Natural killer cell treated with Interleukin-12 subunit alpha and Interleukin-12 subunit beta and Interleukin-15 and Interleukin-18, amount 100 ng/mL, for 72 hours (primary cell): ENCODE measurements at regions not wholly inside any gene's neighbourhood (a gene's known extent, or its start where the extent isn't known, plus 50 kb on each side); places are given as distances from the start of the nearest gene placed in this dataset.
"Not testable (repeated sequence)": the region's sequence is repeated elsewhere in the genome, so short reads cannot be mapped to it uniquely, and the experiment has no call there.

Experiments
- ATAC-seq, 2 donors: fragments of 150-1000 bp; cut with Tn5 transposase in 1 of 2; sonication (Bioruptor Pico), chemical (Tn5 transposase) in 1 of 2; 2 replicates each; pipeline ENCODE4 v1.10.0; 2021
- DNase-seq: peaks from one replicate; pipeline ENCODE4 v3.0.0; 2022; ENCODE audit warnings: low spot score
- H3K27ac Mint-ChIP-seq, 2 donors: 1 replicate in 1 of 2; 2 replicates in 1 of 2; pipeline ENCODE4 v1.8.0; 2022; ENCODE audit warnings: mixed read lengths in 2 of 2, mild to moderate bottlenecking in 1 of 2, moderate library complexity in 1 of 2
- H3K27me3 Mint-ChIP-seq, 2 donors: 1 replicate in 1 of 2; 2 replicates in 1 of 2; pipeline ENCODE4 v1.8.0; 2022; ENCODE audit warnings: mixed read lengths in 2 of 2
- H3K36me3 Mint-ChIP-seq: one replicate; pipeline ENCODE4 v1.8.0; 2022; ENCODE audit warnings: mixed read lengths
- H3K4me1 Mint-ChIP-seq, 2 donors: 1 replicate in 1 of 2; 2 replicates in 1 of 2; pipeline ENCODE4 v1.8.0; 2022; ENCODE audit warnings: low read depth in 2 of 2, mixed read lengths in 2 of 2, mild to moderate bottlenecking in 1 of 2
- H3K4me3 Mint-ChIP-seq: one replicate; pipeline ENCODE4 v1.8.0; 2022; ENCODE audit warnings: mixed read lengths
- H3K9me3 Mint-ChIP-seq: 2 replicates; pipeline ENCODE4 v1.8.0; 2022; ENCODE audit warnings: mixed read lengths

DNA sequence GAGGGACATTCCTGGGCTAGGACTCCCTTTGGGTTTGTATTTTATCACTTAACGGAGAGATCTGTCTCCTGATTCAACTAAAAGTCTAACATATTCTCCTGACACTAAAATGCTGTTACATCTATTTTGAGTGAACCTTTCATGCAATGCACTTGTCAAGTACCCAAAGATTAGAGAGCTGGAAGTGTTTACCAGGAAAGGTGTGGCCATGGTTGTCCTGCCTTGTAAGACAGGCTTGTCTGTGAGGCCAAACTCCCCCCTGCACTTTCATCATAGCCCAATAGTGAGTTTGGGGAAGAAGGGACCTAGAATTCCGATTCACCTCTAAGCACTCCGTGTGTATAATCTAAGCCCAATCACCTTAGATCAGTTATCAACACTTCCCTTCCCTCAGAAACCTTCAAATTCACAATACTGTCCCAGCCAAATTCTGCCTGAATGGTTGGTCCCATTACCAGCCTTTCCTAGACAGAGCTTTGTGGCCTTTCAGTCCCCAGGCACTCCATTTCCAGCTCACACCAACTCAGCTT, 162.6 kb upstream of the NAMPT start:
- no peak for ATAC-seq
- Mint-ChIP-seq H3K27ac (peak overlapping the region in 1 of 2 donors; percentile 4), H3K27me3 (peaks cover 19 to 27% of the 10 kb centered on the region in 2 donors), H3K4me3 (no peak overlapping the region), H3K9me3 (peaks cover 10% of the 10 kb centered on the region), H3K4me1 (peaks cover 5 to 22% of the 10 kb centered on the region in 2 donors), H3K36me3 (peaks cover 9% of the 10 kb centered on the region)
- no peak for DNase-seq

GRCh38 chr7:106445366-106445765, 160.6 kb upstream of the NAMPT start:
- not testable (repeated sequence) for ATAC-seq, DNase-seq, H3K36me3 Mint-ChIP-seq

GRCh38 chr7:106444068-106444655, 159.4 kb upstream of the NAMPT start:
- H3K27ac Mint-ChIP-seq: no peak overlapping the region
- ATAC-seq: no peak
- H3K4me3 Mint-ChIP-seq: no peak overlapping the region

More at GRCh38 chr7:106445366-106445765, 160.6 kb upstream of the NAMPT start:
- Mint-ChIP-seq H3K27ac (peak overlapping the region in 1 of 2 donors; percentile 36), H3K27me3 (peaks cover 20 to 39% of the 10 kb centered on the region in 2 donors), H3K4me1 (peaks cover 5 to 13% of the 10 kb centered on the region in 2 donors)
- H3K9me3 Mint-ChIP-seq, H3K4me3 Mint-ChIP-seq: not testable (repeated sequence)

GRCh38 chr7:106443156-106443555, 158.4 kb upstream of the NAMPT start:
- H3K27me3 Mint-ChIP-seq: peaks cover 25 to 46% of the 10 kb centered on the region in 2 donors
- H3K36me3 Mint-ChIP-seq: peaks cover 13% of the 10 kb centered on the region
- DNase-seq: no peak
- no peak for ATAC-seq
- no peak overlapping the region for H3K27ac Mint-ChIP-seq
- no peak overlapping the region for H3K4me3 Mint-ChIP-seq
- peaks cover 5% of the 10 kb centered on the region for H3K9me3 Mint-ChIP-seq
- peaks cover 0 to 4% of the 10 kb centered on the region in 2 donors for H3K4me1 Mint-ChIP-seq

More at GRCh38 chr7:106444068-106444655, 159.4 kb upstream of the NAMPT start:
- Mint-ChIP-seq H3K9me3 (peaks cover 5% of the 10 kb centered on the region), H3K4me1 (peaks cover 0 to 5% of the 10 kb centered on the region in 2 donors), H3K36me3 (peaks cover 13% of the 10 kb centered on the region), H3K27me3 (peaks cover 25 to 46% of the 10 kb centered on the region in 2 donors)
- DNase-seq: no peak

DNA sequence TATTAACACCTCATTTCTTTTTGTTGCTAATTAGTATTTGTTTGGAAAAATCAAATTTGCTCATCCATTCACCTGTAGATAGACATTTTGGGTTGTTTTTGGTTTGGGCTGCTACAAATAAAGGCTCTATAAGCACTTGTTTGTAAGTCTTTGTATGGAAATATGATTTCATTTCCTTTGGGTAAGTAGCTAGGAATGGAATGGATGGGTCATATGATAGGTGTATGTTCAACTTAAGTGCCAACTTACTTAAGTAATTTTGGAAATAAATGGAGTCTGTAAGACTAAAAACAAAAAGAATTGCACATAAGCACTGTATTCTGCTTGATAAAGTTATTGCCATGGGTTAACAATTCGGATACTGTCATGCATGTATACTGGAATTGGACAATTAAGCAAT, 157.7 kb upstream of the NAMPT start:
- H3K4me1 Mint-ChIP-seq: peaks cover 0 to 2% of the 10 kb centered on the region in 2 donors
- H3K9me3 Mint-ChIP-seq: peaks cover 5% of the 10 kb centered on the region
- no peak overlapping the region for H3K4me3 Mint-ChIP-seq
- no peak overlapping the region for H3K27ac Mint-ChIP-seq
- H3K36me3 Mint-ChIP-seq: peaks cover 18% of the 10 kb centered on the region
- H3K27me3 Mint-ChIP-seq: peaks cover 25 to 46% of the 10 kb centered on the region in 2 donors
- no peak for ATAC-seq
- DNase-seq: no peak

GRCh38 chr7:106441343-106441742, 156.6 kb upstream of the NAMPT start:
- peaks cover 18% of the 10 kb centered on the region for H3K36me3 Mint-ChIP-seq
- not testable (repeated sequence) for ATAC-seq, DNase-seq, H3K4me3 Mint-ChIP-seq, H3K9me3 Mint-ChIP-seq, H3K4me1 Mint-ChIP-seq, H3K27ac Mint-ChIP-seq
- H3K27me3 Mint-ChIP-seq: peaks cover 25 to 46% of the 10 kb centered on the region in 2 donors

DNA sequence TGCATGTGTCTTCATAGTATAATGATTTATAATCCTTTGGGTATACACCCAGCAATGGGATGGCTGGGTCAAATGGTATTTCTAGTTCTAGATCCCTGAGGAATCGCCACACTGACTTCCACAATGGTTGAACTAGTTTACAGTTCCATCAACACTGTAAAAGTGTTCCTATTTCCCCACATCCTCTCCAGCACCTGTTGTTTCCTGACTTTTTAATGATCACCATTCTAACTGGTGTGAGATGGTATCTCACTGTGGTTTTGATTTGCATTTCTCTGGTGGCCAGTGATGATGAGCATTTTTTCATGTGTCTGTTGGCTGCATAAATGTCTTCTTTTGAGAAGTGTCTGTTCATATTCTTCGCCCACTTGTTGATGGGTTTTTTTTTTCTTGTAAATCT, 152.2 kb upstream of the NAMPT start:
- Mint-ChIP-seq H3K36me3 (peaks cover 18% of the 10 kb centered on the region), H3K27ac (peak overlapping the region; percentile 45 to 75), H3K27me3 (peaks cover 15 to 26% of the 10 kb centered on the region in 2 donors), H3K4me1 (peaks cover 11 to 18% of the 10 kb centered on the region in 2 donors)
- not testable (repeated sequence) for ATAC-seq, H3K4me3 Mint-ChIP-seq, H3K9me3 Mint-ChIP-seq, DNase-seq

DNA sequence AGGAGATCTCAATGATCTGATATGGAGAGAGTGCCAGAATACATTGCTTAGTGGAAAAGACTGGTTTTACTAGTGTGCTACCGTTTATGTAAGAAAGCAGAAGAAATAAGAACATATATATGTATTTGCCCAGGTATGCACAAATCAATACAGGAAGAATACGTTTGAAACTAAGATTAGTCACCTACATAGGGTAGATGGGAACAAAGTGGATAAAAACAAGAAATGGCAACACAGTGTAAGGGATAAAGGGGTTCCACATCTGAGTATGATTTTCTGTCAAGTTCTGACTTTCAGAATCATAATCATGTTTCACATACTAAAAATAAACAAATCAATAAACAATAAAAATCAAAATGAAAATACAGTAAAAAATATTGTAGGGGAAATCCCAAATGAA, 148.6 kb upstream of the NAMPT start:
- Mint-ChIP-seq H3K4me1 (peaks cover 27 to 30% of the 10 kb centered on the region in 2 donors), H3K27ac (peak overlapping the region in 1 of 2 donors; percentile 23), H3K36me3 (peaks cover 15% of the 10 kb centered on the region), H3K27me3 (peaks cover 0 to 20% of the 10 kb centered on the region in 2 donors), H3K4me3 (no peak overlapping the region), H3K9me3 (peaks cover 3% of the 10 kb centered on the region)
- no peak for DNase-seq
- no peak for ATAC-seq

DNA sequence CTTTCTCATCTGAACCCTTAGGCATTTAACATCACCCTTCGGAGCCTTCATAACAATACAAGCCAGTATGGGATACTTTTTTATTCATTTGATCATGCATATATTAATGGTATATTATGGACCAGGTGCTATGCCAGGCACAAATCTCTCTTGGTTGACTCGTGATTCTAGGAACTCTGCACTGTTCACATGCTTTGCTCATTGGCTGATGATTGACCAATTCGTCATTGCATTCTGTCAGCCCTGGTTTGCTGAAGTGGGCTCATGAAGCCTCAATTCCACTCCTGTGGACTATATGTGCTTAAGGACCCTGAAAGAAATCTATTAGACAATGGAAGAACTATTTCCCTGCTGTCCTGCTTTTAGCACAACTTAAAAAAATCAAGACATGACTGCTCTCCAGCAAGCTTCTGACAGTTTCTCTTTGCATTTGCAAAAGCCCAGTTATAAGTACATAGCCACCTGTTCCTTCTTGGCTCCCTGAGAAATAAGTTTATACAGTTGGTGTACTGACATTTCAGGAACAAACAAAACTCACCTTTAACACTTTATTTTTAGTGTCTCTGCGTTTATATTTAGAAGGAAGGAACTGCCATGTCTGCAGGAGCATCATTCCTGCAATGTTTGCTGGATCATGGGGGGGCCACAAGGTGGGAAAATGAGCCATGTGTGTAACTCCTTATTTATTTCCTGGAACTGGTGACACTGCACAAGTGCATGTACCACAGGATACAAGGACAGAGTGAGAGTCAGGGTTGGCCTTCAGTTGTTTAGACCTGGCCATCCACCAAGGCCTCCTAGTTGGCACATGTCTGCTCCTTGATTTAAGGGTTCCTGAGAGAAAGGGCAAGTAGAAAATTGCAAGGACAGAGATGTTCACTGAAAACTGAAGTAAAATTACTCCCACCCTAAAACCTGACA, 146.0 kb upstream of the NAMPT start:
- H3K4me1 Mint-ChIP-seq: peaks cover 41 to 48% of the 10 kb centered on the region in 2 donors
- H3K36me3 Mint-ChIP-seq: peaks cover 24% of the 10 kb centered on the region
- no peak for ATAC-seq
- no peak overlapping the region for H3K4me3 Mint-ChIP-seq
- peak overlapping the region in 1 of 2 donors; percentile 10 for H3K27ac Mint-ChIP-seq
- H3K27me3 Mint-ChIP-seq: peaks cover 0 to 23% of the 10 kb centered on the region in 2 donors
- no peak for DNase-seq
- H3K9me3 Mint-ChIP-seq: peaks cover 13% of the 10 kb centered on the region

DNA sequence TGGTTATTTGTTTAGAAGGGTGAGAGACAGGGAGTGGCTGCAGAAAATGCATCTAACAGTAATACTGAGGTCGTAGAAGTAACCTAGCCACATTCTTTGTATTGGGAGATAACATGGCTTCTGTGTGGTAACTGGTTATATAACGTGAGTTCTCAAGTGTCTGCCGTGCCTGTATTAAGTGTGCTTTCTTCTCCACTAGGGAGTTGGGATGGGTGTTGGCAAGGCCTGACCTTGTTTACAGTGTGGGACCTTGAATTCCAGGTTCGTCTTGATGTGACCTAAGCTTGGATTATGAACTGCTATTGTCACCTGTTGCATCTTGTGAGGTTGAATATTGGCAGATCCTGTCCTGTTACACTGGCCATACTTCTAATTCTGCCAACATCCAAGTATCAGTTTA, 145.3 kb upstream of the NAMPT start:
- no peak overlapping the region for H3K4me3 Mint-ChIP-seq
- H3K27ac Mint-ChIP-seq: peak overlapping the region; percentile 97
- peaks cover 0 to 21% of the 10 kb centered on the region in 2 donors for H3K27me3 Mint-ChIP-seq
- ATAC-seq (no peak), DNase-seq (no peak)
- peaks cover 24% of the 10 kb centered on the region for H3K36me3 Mint-ChIP-seq
- peaks cover 13% of the 10 kb centered on the region for H3K9me3 Mint-ChIP-seq
- H3K4me1 Mint-ChIP-seq: peaks cover 47 to 55% of the 10 kb centered on the region in 2 donors

GRCh38 chr7:106426803-106427202, 142.0 kb upstream of the NAMPT start:
- peaks cover 68 to 77% of the 10 kb centered on the region in 2 donors for H3K4me1 Mint-ChIP-seq
- H3K27ac Mint-ChIP-seq: peak overlapping the region; percentile 97
- no peak for DNase-seq
- peaks cover 35% of the 10 kb centered on the region for H3K36me3 Mint-ChIP-seq
- peak overlapping the region; percentile 59 for H3K4me3 Mint-ChIP-seq
- no peak for ATAC-seq
- peaks cover 16% of the 10 kb centered on the region for H3K9me3 Mint-ChIP-seq
- peaks cover 0 to 9% of the 10 kb centered on the region in 2 donors for H3K27me3 Mint-ChIP-seq

DNA sequence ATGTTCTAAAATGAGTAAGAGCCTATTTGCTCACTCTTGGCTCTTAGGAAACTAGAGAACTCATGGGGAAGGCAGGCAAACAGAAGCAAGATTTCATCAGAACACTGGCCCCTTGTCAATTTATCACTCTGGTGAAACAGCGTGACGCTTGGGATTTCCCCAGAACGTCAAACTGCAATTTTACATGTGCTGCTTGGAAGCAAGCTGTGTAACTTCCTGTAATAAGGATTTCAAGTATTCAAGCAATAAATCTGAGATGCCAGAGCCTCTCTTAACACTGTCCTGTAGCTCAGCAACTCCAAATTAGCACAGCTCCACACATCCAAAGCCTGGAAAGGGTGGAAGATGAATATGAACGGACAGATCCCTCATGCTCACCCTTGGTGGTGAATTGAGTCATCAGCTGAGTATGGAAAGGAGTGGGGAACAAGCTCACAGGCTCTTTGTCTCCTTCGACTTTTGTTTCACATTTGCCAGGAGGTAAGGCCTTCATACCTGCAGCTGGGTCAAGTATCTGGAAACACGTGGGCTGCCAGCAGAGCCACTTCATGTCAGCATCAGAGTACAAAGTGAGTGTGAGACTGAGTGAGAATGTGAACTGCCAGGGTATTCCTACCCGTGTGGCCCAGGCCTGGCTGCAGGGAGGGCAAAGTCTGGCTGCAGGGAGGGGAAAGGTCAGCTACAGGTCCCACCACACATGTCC, 140.4 kb upstream of the NAMPT start:
- Mint-ChIP-seq H3K9me3 (peaks cover 16% of the 10 kb centered on the region), H3K4me1 (peaks cover 81 to 89% of the 10 kb centered on the region in 2 donors), H3K36me3 (peaks cover 35% of the 10 kb centered on the region), H3K27me3 (peaks cover 0 to 7% of the 10 kb centered on the region in 2 donors), H3K4me3 (peak overlapping the region; percentile 69), H3K27ac (peak overlapping the region; percentile 97)
- peak; percentile 83 to 92 for ATAC-seq
- peak; percentile 92 for DNase-seq

GRCh38 chr7:106424476-106425016, 139.8 kb upstream of the NAMPT start:
- peak overlapping the region; percentile 69 for H3K4me3 Mint-ChIP-seq
- peaks cover 39% of the 10 kb centered on the region for H3K36me3 Mint-ChIP-seq
- peak overlapping the region; percentile 97 for H3K27ac Mint-ChIP-seq

More at GRCh38 chr7:106424476-106425016, 139.8 kb upstream of the NAMPT start:
- Mint-ChIP-seq H3K27me3 (peaks cover 0 to 7% of the 10 kb centered on the region in 2 donors), H3K4me1 (peaks cover 83 to 89% of the 10 kb centered on the region in 2 donors), H3K9me3 (peaks cover 16% of the 10 kb centered on the region)
- ATAC-seq (no peak), DNase-seq (no peak)
